ENCODE measurements at regions not wholly inside any gene's neighbourhood (a gene's known extent, or its start where the extent isn't known, plus 50 kb on each side); places are given as distances from the start of the nearest gene placed in this dataset.

DNA sequence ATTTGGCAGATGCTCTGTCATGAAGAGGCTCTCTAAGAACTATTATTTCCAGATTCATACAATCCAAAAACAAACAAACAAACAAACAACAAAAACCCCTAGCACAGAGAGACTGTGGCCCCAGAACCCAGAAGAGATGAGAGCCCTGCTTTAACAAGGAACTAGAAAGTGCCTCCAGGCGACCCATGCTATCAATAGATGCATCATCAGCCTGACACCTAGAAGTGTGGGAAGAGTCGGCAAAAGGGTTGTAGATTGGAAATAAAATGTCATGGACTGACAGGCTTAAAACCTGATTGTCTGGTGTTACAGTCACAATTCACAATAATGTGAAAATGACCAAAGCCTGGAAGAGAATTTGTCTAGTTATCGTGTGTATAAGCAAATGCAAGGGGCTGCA, 50.6 kb upstream of the FLRT2 start:
- ATAC-seq, result no peak
- Histone ChIP-seq H3K27ac (no peak overlapping the region), H3K9me3 (no peaks in the 10 kb centered on the region), H3K4me3 (no peak overlapping the region), H3K4me1 (peaks cover 18% of the 10 kb centered on the region), H3K27me3 (ENCODE audit: low read depth) (no peaks in the 10 kb centered on the region), H3K36me3 (no peaks in the 10 kb centered on the region)
- no peak for DNase-seq
- intact Hi-C loops (cut with DNase I), result no loop called here
- TF ChIP-seq, protein P1, sequence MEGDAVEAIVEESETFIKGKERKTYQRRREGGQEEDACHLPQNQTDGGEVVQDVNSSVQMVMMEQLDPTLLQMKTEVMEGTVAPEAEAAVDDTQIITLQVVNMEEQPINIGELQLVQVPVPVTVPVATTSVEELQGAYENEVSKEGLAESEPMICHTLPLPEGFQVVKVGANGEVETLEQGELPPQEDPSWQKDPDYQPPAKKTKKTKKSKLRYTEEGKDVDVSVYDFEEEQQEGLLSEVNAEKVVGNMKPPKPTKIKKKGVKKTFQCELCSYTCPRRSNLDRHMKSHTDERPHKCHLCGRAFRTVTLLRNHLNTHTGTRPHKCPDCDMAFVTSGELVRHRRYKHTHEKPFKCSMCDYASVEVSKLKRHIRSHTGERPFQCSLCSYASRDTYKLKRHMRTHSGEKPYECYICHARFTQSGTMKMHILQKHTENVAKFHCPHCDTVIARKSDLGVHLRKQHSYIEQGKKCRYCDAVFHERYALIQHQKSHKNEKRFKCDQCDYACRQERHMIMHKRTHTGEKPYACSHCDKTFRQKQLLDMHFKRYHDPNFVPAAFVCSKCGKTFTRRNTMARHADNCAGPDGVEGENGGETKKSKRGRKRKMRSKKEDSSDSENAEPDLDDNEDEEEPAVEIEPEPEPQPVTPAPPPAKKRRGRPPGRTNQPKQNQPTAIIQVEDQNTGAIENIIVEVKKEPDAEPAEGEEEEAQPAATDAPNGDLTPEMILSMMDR (IDR thresholded peaks at IDR 0.05), result no peak

DNA sequence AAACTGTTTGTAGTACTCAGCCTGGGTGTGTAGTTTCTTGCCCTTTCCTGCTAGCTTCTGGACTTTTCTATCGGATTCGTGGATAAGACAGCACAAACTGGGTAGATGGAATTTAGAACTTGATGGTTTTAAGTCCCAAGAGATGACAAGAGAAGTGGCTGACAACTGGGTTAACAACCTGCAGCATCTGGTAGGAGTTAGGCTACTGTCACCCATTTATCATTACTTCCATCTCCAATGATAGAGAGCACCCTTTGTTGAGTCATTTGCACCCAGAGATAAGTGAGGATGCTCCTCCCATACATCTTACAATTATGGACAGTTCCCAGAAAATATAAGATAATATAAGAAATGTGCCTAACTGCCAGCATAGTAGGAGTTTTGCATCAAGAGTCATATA, 50.2 kb upstream of the FLRT2 start:
- DNase-seq (no peak), ATAC-seq (no peak)
- Histone ChIP-seq H3K9me3 (no peaks in the 10 kb centered on the region), H3K27me3 (ENCODE audit: low read depth) (no peaks in the 10 kb centered on the region), H3K4me1 (peaks cover 18% of the 10 kb centered on the region), H3K36me3 (no peaks in the 10 kb centered on the region), H3K27ac (no peak overlapping the region), H3K4me3 (no peak overlapping the region)
- TF ChIP-seq, protein P1 (IDR thresholded peaks at IDR 0.05), result no peak
- intact Hi-C loops (cut with DNase I), result no loop called here
